ENCODE measurements at regions not wholly inside any gene's neighbourhood (a gene's known extent, or its start where the extent isn't known, plus 50 kb on each side); places are given as distances from the start of the nearest gene placed in this dataset.
A peak's percentile ranks its signal among the peaks of the same experiment; 100 is the strongest.
"Not testable (repeated sequence)": the region's sequence is repeated elsewhere in the genome, so short reads cannot be mapped to it uniquely, and the experiment has no call there.

- no peak for DNase-seq (ENCODE audit: low spot score)
Measured at GRCh38 chr7:106523482-106523881, 137.5 kb downstream of the CCDC71L start.

- peak; percentile 35 for DNase-seq (ENCODE audit: low spot score)
Measured at GRCh38 chr7:106522696-106523095, 138.3 kb downstream of the CCDC71L start.

GRCh38 chr7:106521541-106521940 lies 139.4 kb downstream of the CCDC71L start:
- no peak for DNase-seq (ENCODE audit: low spot score)

- no peak for DNase-seq (ENCODE audit: low spot score)
Measured at GRCh38 chr7:106520962-106521514, 139.9 kb downstream of the CCDC71L start.

- DNase-seq (ENCODE audit: low spot score): no peak
Measured at GRCh38 chr7:106518967-106519366, 142.0 kb downstream of the CCDC71L start.

- no peak for DNase-seq (ENCODE audit: low spot score)
Measured at GRCh38 chr7:106518239-106518638, 142.7 kb downstream of the CCDC71L start.

GRCh38 chr7:106517508-106517907 lies 143.4 kb downstream of the CCDC71L start:
- DNase-seq (ENCODE audit: low spot score): no peak

- no peak for DNase-seq (ENCODE audit: low spot score)
Measured at GRCh38 chr7:106515321-106515720, 145.6 kb downstream of the CCDC71L start.

GRCh38 chr7:106514881-106515280 lies 146.1 kb downstream of the CCDC71L start:
- DNase-seq (ENCODE audit: low spot score): peak; percentile 40

- no peak for DNase-seq (ENCODE audit: low spot score)
Measured at GRCh38 chr7:106512217-106512616, 148.7 kb downstream of the CCDC71L start.

- DNase-seq (ENCODE audit: low spot score): no peak
Measured at GRCh38 chr7:106504645-106505044, 156.3 kb downstream of the CCDC71L start.

- no peak for DNase-seq (ENCODE audit: low spot score)
Measured at GRCh38 chr7:106504207-106504606, 156.8 kb downstream of the CCDC71L start.

GRCh38 chr7:106503626-106504025 lies 157.3 kb downstream of the CCDC71L start:
- no peak for DNase-seq (ENCODE audit: low spot score)

- no peak for DNase-seq (ENCODE audit: low spot score)
Measured at GRCh38 chr7:106501605-106502580, 159.1 kb downstream of the CCDC71L start.

GRCh38 chr7:106499897-106500296 lies 161.1 kb downstream of the CCDC71L start:
- no peak for DNase-seq (ENCODE audit: low spot score)

- not testable (repeated sequence) for DNase-seq (ENCODE audit: low spot score)
Measured at GRCh38 chr7:106498005-106498404, 163.0 kb downstream of the CCDC71L start.

GRCh38 chr7:106493041-106493731 lies 167.8 kb downstream of the CCDC71L start:
- DNase-seq (ENCODE audit: low spot score): no peak

GRCh38 chr7:106488465-106488864 lies 172.5 kb downstream of the CCDC71L start:
- DNase-seq (ENCODE audit: low spot score): no peak

GRCh38 chr7:106487892-106488291 lies 173.1 kb downstream of the CCDC71L start:
- DNase-seq (ENCODE audit: low spot score): no peak

GRCh38 chr7:106486331-106486730 lies 174.6 kb downstream of the CCDC71L start:
- DNase-seq (ENCODE audit: low spot score): peak; percentile 62

GRCh38 chr7:106485919-106486318 lies 175.0 kb downstream of the CCDC71L start:
- DNase-seq (ENCODE audit: low spot score): no peak

GRCh38 chr7:106485031-106485551 lies 175.9 kb downstream of the CCDC71L start:
- DNase-seq (ENCODE audit: low spot score): peak; percentile 82

Measured in AG08395 (cell line).